Parathyroid adenoma (tissue), 2 donors: ENCODE measurements at regions not wholly inside any gene's neighbourhood (a gene's known extent, or its start where the extent isn't known, plus 50 kb on each side); places are given as distances from the start of the nearest gene placed in this dataset.

Experiments
- H2AFZ ChIP-seq: fragments of 300-600 bp; sonication (generic); one replicate; pipeline ENCODE4 v1.7.0; 2017; ENCODE audit warnings: antibody characterized with exemption, mild to moderate bottlenecking
- H3K27ac ChIP-seq: fragments of 300-600 bp; sonication (generic); one replicate; pipeline ENCODE4 v1.7.0; 2017
- H3K27me3 ChIP-seq: fragments of 300-600 bp; sonication (generic); one replicate; pipeline ENCODE4 v1.7.0; 2017; ENCODE audit warnings: low read length; ENCODE audit not compliant: control insufficient read depth, insufficient read depth
- H3K36me3 ChIP-seq: fragments of 300-600 bp; sonication (generic); one replicate; pipeline ENCODE4 v1.7.0; 2017; ENCODE audit warnings: low read length; ENCODE audit not compliant: control insufficient read depth, insufficient read depth
- H3K4me1 ChIP-seq: fragments of 300-600 bp; sonication (generic); one replicate; pipeline ENCODE4 v1.7.0; 2017; ENCODE audit warnings: control low read depth
- H3K4me2 ChIP-seq: fragments of 300-600 bp; sonication (generic); one replicate; pipeline ENCODE4 v1.7.0; 2017; ENCODE audit warnings: low read length
- H3K4me3 ChIP-seq: fragments of 300-600 bp; sonication (generic); one replicate; pipeline ENCODE4 v1.7.0; 2017; ENCODE audit warnings: low read depth, low read length
- H3K79me2 ChIP-seq: fragments of 300-600 bp; sonication (generic); one replicate; pipeline ENCODE4 v1.7.0; 2017; ENCODE audit warnings: control low read depth
- H3K9ac ChIP-seq: fragments of 300-600 bp; sonication (generic); one replicate; pipeline ENCODE4 v1.7.0; 2017; ENCODE audit warnings: mild to moderate bottlenecking
- H3K9me3 ChIP-seq: fragments of 300-600 bp; sonication (generic); one replicate; pipeline ENCODE4 v1.7.0; 2017; ENCODE audit warnings: low read length; ENCODE audit not compliant: control insufficient read depth
- TF ChIP-seq, protein P1 (sequence below): fragments of 300-600 bp; sonication (generic); IDR thresholded peaks from one replicate; pipeline ENCODE4 v1.7.0; 2017; ENCODE audit warnings: antibody characterized with exemption, mild to moderate bottlenecking
- donor health status: primary hyperparathyroidism.

- no peaks in the 10 kb centered on the region for H3K9me3 ChIP-seq
- H3K36me3 ChIP-seq, result no peaks in the 10 kb centered on the region
- no peak overlapping the region for H3K4me3 ChIP-seq
- TF ChIP-seq, protein P1, sequence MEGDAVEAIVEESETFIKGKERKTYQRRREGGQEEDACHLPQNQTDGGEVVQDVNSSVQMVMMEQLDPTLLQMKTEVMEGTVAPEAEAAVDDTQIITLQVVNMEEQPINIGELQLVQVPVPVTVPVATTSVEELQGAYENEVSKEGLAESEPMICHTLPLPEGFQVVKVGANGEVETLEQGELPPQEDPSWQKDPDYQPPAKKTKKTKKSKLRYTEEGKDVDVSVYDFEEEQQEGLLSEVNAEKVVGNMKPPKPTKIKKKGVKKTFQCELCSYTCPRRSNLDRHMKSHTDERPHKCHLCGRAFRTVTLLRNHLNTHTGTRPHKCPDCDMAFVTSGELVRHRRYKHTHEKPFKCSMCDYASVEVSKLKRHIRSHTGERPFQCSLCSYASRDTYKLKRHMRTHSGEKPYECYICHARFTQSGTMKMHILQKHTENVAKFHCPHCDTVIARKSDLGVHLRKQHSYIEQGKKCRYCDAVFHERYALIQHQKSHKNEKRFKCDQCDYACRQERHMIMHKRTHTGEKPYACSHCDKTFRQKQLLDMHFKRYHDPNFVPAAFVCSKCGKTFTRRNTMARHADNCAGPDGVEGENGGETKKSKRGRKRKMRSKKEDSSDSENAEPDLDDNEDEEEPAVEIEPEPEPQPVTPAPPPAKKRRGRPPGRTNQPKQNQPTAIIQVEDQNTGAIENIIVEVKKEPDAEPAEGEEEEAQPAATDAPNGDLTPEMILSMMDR, result no peak
- H3K9ac ChIP-seq, result no peak overlapping the region
- no peaks in the 10 kb centered on the region for H3K4me1 ChIP-seq
- no peak overlapping the region for H3K27ac ChIP-seq
- H2AFZ ChIP-seq, result no peak overlapping the region
- no peaks in the 10 kb centered on the region for H3K27me3 ChIP-seq
- no peak overlapping the region for H3K4me2 ChIP-seq
- H3K79me2 ChIP-seq, result no peaks in the 10 kb centered on the region
These were observed 60.3 kb upstream of the CFAP46 start for GRCh38 chr10:133002685-133003084.

DNA sequence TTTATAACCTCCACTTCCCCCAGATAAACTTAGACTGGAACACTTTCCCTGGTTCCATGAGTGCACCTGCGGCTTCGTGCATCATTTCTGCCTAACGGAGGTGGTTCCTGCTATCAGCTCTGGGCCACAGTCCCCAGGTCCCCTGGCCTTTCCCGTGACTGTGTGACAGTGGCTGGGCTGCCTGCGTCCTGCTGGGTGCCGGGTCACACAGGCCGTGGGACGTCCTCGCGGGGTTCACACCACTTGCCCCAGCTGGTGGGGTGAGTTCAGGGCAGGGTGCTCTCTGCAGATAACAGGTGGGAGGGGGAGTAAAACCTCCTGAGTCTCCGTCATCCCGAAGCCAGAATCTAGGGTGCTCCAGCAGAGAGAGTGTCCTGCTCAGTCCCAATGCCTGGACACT lies 58.7 kb upstream of the CFAP46 start:
- no peaks in the 10 kb centered on the region for H3K36me3 ChIP-seq
- H3K4me2 ChIP-seq, result no peak overlapping the region
- H3K79me2 ChIP-seq, result no peaks in the 10 kb centered on the region
- H2AFZ ChIP-seq, result no peak overlapping the region
- H3K4me3 ChIP-seq, result no peak overlapping the region
- H3K4me1 ChIP-seq, result no peaks in the 10 kb centered on the region
- no peak overlapping the region for H3K9ac ChIP-seq
- TF ChIP-seq, protein P1, result no peak
- no peak overlapping the region for H3K27ac ChIP-seq
- H3K9me3 ChIP-seq, result no peaks in the 10 kb centered on the region
- no peaks in the 10 kb centered on the region for H3K27me3 ChIP-seq

DNA sequence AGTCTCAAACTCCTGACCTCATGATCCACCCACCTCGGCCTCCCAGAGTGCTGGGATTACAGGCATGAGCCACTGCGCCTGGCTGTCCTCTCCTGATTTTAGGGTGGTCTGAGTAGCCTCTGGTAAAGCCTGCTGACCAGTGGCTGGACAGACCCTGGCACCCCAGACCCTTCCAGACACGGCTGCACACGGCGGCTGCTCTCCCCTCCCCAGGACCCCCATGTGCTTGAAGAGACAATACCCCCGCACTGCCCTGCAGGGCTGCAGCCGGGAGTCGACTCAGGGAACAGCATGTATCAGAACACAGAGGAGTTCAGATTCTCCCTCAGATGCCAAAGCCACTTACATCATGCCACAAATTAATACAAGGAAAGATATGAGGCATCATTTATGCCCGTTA lies 58.3 kb upstream of the CFAP46 start:
- Histone ChIP-seq H3K27ac (no peak overlapping the region), H3K27me3 (no peaks in the 10 kb centered on the region), H3K79me2 (no peaks in the 10 kb centered on the region), H2AFZ (no peak overlapping the region), H3K4me3 (no peak overlapping the region), H3K9me3 (no peaks in the 10 kb centered on the region), H3K36me3 (no peaks in the 10 kb centered on the region), H3K9ac (no peak overlapping the region), H3K4me2 (no peak overlapping the region), H3K4me1 (no peaks in the 10 kb centered on the region)
- TF ChIP-seq, protein P1, result no peak

DNA sequence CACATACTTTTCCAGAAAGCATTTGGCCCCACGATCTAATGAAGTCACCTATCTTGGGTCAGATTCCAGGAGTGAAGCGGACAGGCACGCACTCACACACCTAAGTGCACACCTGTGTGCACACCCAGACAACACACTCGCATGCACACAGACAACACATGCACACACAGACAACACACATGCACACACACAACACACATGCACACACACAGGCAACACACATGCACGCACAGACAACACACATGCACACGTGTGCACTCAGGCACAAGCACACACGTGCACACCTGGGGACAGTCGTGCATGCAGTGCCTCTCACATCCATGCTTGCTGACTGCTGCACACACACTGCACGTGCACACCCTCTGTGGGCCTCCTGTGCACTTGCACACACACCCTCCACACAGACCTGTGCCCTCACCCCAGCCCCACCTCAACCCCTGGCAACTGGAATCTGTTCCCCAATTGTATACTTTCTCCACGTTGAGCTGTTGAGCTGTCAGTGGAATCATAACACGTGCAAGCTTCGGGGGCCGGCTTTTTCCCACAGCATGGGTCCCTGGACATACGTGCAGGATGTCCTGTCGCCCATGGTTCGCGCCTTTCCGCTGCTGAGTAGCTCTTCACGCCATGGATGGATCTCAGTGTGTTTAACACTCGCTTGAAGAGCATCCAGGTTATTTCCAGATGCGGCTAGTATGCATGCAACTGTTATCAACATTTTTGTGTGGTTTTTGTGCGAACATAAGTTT lies 55.3 kb upstream of the CFAP46 start:
- no peak overlapping the region for H3K9ac ChIP-seq
- H3K79me2 ChIP-seq, result no peaks in the 10 kb centered on the region
- H3K4me3 ChIP-seq, result no peak overlapping the region
- no peak overlapping the region for H3K4me2 ChIP-seq
- H3K4me1 ChIP-seq, result no peaks in the 10 kb centered on the region
- no peak overlapping the region for H3K27ac ChIP-seq
- H3K27me3 ChIP-seq, result no peaks in the 10 kb centered on the region
- no peak overlapping the region for H2AFZ ChIP-seq
- H3K9me3 ChIP-seq, result no peaks in the 10 kb centered on the region
- no peaks in the 10 kb centered on the region for H3K36me3 ChIP-seq
- TF ChIP-seq, protein P1, result no peak
